Endodermal cell (in vitro differentiated cells): ENCODE measurements at regions not wholly inside any gene's neighbourhood (a gene's known extent, or its start where the extent isn't known, plus 50 kb on each side); places are given as distances from the start of the nearest gene placed in this dataset.

ENCODE experiments used
- DNase-seq: peaks from one replicate; pipeline ENCODE4 v3.0.0-alpha.2; 2017
- H3K27ac ChIP-seq: 2 replicates; pipeline ENCODE4 v1.5.1; 2013; ENCODE audit warnings: mild to moderate bottlenecking, low read depth, low read length, moderate library complexity
- H3K27me3 ChIP-seq: 2 replicates; pipeline ENCODE4 v1.6.1; 2013; ENCODE audit warnings: mild to moderate bottlenecking, low read length, moderate library complexity; ENCODE audit not compliant: insufficient read depth, control insufficient read depth, poor library complexity, severe bottlenecking
- H3K36me3 ChIP-seq: 2 replicates; pipeline ENCODE4 v1.7.0; 2013; ENCODE audit warnings: mild to moderate bottlenecking, low read length, moderate library complexity; ENCODE audit not compliant: control insufficient read depth, insufficient read depth
- H3K4me1 ChIP-seq: one replicate; pipeline ENCODE4 v1.7.0; 2013; ENCODE audit warnings: low read length; ENCODE audit not compliant: control insufficient read depth, insufficient read depth
- H3K4me3 ChIP-seq: 2 replicates; pipeline ENCODE4 v1.5.1; 2013; ENCODE audit warnings: mild to moderate bottlenecking, low read length, moderate library complexity
- H3K9ac ChIP-seq: 2 replicates; pipeline ENCODE4 v1.6.1; 2013; ENCODE audit warnings: mild to moderate bottlenecking, low read length, moderate library complexity; ENCODE audit not compliant: poor library complexity, severe bottlenecking; ENCODE audit errors: extremely low read depth
- H3K9me3 ChIP-seq: 2 replicates; pipeline ENCODE4 v1.6.1; 2013; ENCODE audit warnings: mild to moderate bottlenecking, low read length, moderate library complexity; ENCODE audit not compliant: control insufficient read depth
- H3K27ac Mint-ChIP-seq: 2 replicates; pipeline ENCODE4 v1.8.0; 2020; ENCODE audit warnings: mixed read lengths
- H3K27me3 Mint-ChIP-seq: 2 replicates; pipeline ENCODE4 v1.8.0; 2021; ENCODE audit warnings: mild to moderate bottlenecking, mixed read lengths; ENCODE audit not compliant: insufficient read depth
- H3K36me3 Mint-ChIP-seq: 2 replicates; pipeline ENCODE4 v1.8.0; 2020; ENCODE audit warnings: low read depth, mixed read lengths
- H3K4me1 Mint-ChIP-seq: 2 replicates; pipeline ENCODE4 v1.8.0; 2020; ENCODE audit warnings: mixed read lengths
- H3K4me3 Mint-ChIP-seq: 2 replicates; pipeline ENCODE4 v1.8.0; 2020; ENCODE audit warnings: mild to moderate bottlenecking, moderate library complexity, mixed read lengths
- H3K9me3 Mint-ChIP-seq: 2 replicates; pipeline ENCODE4 v1.8.0; 2020; ENCODE audit warnings: mild to moderate bottlenecking, mixed read lengths
- CTCF ChIP-seq: fragments of 200-600 bp; sonication (generic); conservative IDR thresholded peaks from 2 replicates; pipeline ENCODE4 v1.5.0; 2021; ENCODE audit warnings: antibody characterized with exemption, mild to moderate bottlenecking
- WGBS, 2 experiments: methylation state at CpG; one replicate each; pipeline versions ENCODE4 v1.1.5 to v1.1.7; 2013; ENCODE audit warnings: missing lambda C conversion rate in 2 of 2, mixed read lengths in 1 of 2; ENCODE audit not compliant: insufficient coverage in 1 of 2, insufficient read length in 1 of 2; 5-methylcytosine and 5-hydroxymethylcytosine counted together

- Histone ChIP-seq H3K4me3 (no peak overlapping the region), H3K4me1 (no peaks in the 10 kb centered on the region), H3K27me3 (no peaks in the 10 kb centered on the region), H3K27ac (no peak overlapping the region), H3K36me3 (no peaks in the 10 kb centered on the region), H3K9ac (no peak overlapping the region), H3K9me3 (no peaks in the 10 kb centered on the region)
- no peaks in the 10 kb centered on the region for H3K36me3 Mint-ChIP-seq
- H3K4me1 Mint-ChIP-seq: no peaks in the 10 kb centered on the region
- H3K27me3 Mint-ChIP-seq: no peaks in the 10 kb centered on the region
- no peak overlapping the region for H3K4me3 Mint-ChIP-seq
- DNase-seq: no peak
- TF ChIP-seq CTCF: no peak
- H3K9me3 Mint-ChIP-seq: no peaks in the 10 kb centered on the region
- H3K27ac Mint-ChIP-seq: no peak overlapping the region
- 79% methylated on average over 1 of the region's 1 CpG; no CpG with 5 or more reads in 1 of the 2 experiments for WGBS, 2 experiments
Measured at GRCh38 chr6:67231092-67231491, 1404.0 kb upstream of the ADGRB3 start.

- no peaks in the 10 kb centered on the region for H3K9me3 Mint-ChIP-seq
- no peak for DNase-seq
- peaks cover 12% of the 10 kb centered on the region for H3K4me1 Mint-ChIP-seq
- H3K4me3 Mint-ChIP-seq: no peak overlapping the region
- H3K4me3 ChIP-seq: no peak overlapping the region
- H3K36me3 ChIP-seq: no peaks in the 10 kb centered on the region
- WGBS, 2 experiments: 82% methylated on average over 1 of the region's 1 CpG; no CpG with 5 or more reads in 1 of the 2 experiments
- no peak overlapping the region for H3K27ac ChIP-seq
- no peak overlapping the region for H3K9ac ChIP-seq
- no peaks in the 10 kb centered on the region for H3K27me3 Mint-ChIP-seq
- H3K9me3 ChIP-seq: no peaks in the 10 kb centered on the region
- H3K4me1 ChIP-seq: no peaks in the 10 kb centered on the region
- no peaks in the 10 kb centered on the region for H3K27me3 ChIP-seq
- no peak overlapping the region for H3K27ac Mint-ChIP-seq
- no peaks in the 10 kb centered on the region for H3K36me3 Mint-ChIP-seq
- TF ChIP-seq CTCF: no peak
Measured at GRCh38 chr6:67224989-67225388, 1410.1 kb upstream of the ADGRB3 start.

- WGBS, 2 experiments: 80 to 87% methylated on average over 1 to 3 of the region's 3 CpGs
- H3K36me3 Mint-ChIP-seq: no peaks in the 10 kb centered on the region
- no peaks in the 10 kb centered on the region for H3K27me3 Mint-ChIP-seq
- H3K4me3 Mint-ChIP-seq: no peak overlapping the region
- no peak for TF ChIP-seq CTCF
- no peaks in the 10 kb centered on the region for H3K4me1 ChIP-seq
- no peak overlapping the region for H3K27ac ChIP-seq
- H3K4me1 Mint-ChIP-seq: peaks cover 12% of the 10 kb centered on the region
- no peaks in the 10 kb centered on the region for H3K27me3 ChIP-seq
- H3K9me3 ChIP-seq: no peaks in the 10 kb centered on the region
- no peaks in the 10 kb centered on the region for H3K36me3 ChIP-seq
- H3K9me3 Mint-ChIP-seq: no peaks in the 10 kb centered on the region
- no peak overlapping the region for H3K4me3 ChIP-seq
- H3K27ac Mint-ChIP-seq: no peak overlapping the region
- H3K9ac ChIP-seq: no peak overlapping the region
- DNase-seq: no peak
Measured at GRCh38 chr6:67221226-67221625, 1413.9 kb upstream of the ADGRB3 start.
